NAMALWA (cell line): ENCODE measurements at regions not wholly inside any gene's neighbourhood (a gene's known extent, or its start where the extent isn't known, plus 50 kb on each side); places are given as distances from the start of the nearest gene placed in this dataset.

Source experiments
- DNase-seq: peaks from one replicate; pipeline ENCODE4 v3.0.0-alpha.2; 2015; ENCODE audit warnings: low spot score

DNA sequence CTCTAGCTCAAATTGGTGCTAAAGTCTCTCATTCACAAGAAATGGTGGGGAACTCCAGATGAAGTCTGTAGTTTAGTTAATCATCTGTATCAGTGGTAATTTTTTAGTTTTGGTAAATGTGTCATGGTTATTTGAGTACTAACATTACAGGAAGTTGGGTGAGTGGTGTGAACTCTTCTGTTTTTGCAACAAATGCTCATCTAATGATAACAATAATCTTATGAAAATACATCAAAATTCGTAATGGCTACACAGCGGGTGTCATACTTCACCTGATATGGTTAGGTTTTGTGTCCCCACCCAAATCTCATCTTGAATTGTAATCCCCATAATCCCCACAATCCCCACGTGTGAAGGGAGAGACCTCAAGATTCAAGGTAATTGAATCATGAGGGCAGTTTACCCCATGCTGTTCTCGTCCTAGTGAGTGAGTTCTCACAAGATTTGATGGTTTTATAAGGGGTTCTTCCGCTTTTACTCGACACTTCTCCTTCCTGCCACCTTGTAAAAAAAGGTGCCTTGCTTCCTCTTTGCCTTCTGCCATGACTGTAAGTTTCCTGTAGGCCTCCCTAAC, 209.3 kb upstream of the FOXN3 start:
- no peak for DNase-seq

DNA sequence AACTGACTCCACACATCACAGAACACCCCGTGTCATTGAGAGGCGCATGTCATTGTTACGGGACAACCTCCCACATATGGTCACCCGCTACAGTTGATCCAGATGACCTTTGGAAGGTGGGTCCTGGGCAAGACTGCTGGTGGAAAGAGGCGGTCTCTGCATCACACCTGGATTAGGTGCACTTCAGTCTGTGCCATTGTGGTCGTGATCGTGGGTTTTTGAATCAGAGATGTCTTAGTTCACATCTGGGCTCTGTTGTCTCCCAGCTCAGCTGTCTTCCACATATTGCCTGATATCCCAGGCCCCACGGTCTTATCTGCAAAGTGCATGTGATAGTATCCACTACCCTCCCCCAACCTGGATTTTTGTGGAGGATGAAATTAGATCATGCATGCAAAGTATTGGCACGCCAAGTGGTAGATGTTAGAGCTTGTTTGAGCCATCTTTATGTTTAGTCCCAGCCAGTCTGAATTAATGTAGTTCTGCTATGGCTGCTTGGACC, 208.7 kb upstream of the FOXN3 start:
- no peak for DNase-seq

DNA sequence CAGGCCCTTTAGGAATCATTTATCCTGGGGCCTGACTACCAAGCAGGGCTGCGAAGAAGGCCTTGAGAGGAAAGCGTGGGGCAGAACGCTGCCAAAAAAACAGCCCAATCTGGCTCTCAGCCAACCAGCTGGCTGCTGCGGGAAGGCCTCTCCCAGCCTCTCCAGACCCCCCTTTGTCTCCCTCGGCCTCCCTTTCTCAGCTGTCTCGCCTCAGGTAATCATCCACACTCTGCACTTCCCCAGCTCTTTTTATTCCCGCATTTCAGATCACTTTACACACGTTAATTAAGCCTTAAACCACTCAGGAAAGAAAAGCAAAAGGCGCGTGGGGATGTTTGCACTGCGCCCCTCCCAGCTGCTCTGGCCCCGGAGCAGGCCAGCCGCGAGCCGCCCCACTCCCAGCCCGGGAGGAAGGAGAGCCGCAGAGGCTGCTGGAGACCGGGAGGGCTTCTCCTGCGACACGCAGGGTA, 208.2 kb upstream of the FOXN3 start:
- DNase-seq: no peak

DNA sequence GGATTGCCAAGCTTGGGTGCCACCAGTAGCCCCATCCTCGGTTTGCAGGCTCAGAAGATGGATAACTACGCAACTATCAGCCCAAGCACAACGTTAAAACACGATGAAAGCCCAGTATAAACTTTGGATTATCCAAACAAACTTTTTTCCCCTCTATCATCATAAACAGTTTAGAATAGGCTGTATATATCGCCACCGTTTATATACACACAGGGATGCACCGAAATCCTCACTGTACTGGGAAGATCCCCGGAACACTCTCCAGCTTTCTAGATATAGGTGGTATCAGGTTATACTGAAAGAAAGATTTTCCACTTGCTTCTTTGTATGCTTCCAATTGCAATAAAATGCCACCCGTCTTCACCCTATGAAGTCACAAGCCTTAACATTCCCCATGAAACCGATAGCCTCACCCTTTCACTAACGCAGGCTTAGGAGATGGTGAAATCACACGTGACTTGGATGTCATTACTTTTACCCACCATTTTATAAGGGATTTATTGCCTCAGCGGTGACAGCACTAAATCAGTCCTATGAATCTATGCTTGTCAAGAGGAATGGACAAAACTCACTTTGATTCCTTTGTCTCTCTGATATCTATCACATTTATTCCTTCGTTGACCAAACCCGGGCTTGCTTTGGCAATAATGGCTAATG, 207.6 kb upstream of the FOXN3 start:
- DNase-seq: no peak

DNA sequence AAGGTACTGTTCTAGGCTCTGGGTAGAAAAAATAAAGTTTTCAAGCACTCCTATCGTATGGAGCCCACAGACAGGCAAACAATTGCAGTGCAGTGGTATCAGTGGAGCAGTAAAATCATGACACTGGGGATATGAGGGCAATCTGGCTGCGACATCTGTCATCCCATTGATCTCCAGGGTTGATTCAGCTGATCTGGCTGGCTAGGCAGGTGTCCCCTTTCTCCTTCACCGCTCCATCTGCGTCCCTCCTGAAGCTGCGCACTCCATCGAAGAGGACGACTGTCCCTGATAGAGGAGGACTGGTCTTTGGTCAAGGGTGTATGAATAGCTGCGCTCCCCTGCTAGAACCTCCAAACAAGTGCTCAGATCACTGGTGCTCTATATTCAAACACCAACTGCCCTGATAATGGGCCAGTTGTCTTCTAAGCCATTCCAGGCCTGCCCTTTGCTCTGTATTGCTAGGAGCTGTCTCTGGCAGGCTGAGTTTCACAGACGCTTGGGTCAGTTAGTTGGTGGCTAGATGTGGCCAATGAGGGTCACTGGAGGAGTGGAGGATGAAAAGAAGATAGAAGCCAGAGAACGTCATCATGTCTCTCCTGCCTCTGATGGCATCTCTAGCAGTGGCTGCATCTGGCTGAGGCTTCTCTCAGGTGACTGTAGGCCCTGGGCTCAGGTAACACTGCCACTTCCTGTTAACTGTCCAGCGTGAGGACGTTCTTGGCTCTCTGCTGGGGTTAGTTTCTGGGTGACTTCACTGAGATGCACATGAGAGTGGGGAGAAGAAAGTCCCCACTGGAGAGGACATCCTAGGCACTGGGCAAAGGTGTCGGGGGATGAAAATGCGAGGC, 205.0 kb upstream of the FOXN3 start:
- no peak for DNase-seq

DNA sequence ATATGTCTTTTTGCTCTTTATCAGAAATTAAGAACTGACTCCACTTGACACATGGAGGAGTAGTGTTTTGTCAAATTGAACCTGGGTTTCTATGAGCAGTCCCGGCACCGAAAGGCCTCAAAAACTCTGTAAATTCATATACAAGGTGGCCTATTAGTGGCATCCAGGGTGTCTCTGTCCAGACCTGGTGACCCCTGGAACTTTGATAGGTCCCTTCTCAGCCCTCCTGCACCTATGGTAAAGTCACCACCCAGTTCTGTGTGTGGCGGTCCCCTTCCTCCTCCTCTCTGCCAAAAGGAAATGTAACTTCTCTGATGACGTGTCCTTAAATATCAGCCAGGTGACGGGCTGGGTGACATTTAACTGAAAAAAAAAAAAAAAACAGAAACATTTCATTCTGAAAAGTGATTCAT, 204.0 kb upstream of the FOXN3 start:
- DNase-seq: no peak

DNA sequence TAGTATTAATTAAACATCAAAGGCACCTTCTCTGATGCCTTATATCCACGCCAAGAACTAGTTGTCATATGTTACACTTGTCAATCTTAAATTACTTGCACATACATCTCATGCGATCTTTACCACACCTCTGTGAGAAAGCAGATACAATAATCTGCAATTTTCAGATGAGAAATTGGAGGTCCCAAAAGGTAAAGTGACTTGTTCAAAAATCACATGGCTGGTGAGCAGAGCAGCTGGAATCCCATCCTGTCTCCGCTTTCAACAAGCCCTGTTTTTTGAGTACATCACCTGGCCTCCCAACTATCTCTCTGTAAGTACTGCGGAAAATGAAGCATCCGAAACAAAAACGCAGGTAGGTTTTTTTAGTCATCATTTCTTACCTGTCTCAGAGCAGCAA, 203.4 kb upstream of the FOXN3 start:
- no peak for DNase-seq

DNA sequence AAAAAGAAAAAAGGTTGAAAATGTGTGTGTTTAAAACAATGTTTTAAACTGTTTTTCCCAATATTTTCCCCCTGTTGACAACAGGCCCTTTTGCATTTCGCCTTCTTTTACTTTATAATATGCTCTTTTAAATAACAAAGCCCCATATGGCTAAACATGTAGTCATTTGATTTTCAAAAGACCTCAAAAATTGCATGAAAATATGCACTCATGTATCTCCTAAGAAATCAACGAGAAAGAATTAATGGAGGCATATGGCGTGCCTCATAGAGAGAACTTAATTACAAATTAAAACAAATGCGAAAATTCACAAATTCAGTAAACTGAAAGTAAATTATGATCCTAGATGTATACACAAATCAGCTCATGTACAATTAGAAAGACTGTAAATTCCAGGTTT, 202.6 kb upstream of the FOXN3 start:
- DNase-seq: no peak

DNA sequence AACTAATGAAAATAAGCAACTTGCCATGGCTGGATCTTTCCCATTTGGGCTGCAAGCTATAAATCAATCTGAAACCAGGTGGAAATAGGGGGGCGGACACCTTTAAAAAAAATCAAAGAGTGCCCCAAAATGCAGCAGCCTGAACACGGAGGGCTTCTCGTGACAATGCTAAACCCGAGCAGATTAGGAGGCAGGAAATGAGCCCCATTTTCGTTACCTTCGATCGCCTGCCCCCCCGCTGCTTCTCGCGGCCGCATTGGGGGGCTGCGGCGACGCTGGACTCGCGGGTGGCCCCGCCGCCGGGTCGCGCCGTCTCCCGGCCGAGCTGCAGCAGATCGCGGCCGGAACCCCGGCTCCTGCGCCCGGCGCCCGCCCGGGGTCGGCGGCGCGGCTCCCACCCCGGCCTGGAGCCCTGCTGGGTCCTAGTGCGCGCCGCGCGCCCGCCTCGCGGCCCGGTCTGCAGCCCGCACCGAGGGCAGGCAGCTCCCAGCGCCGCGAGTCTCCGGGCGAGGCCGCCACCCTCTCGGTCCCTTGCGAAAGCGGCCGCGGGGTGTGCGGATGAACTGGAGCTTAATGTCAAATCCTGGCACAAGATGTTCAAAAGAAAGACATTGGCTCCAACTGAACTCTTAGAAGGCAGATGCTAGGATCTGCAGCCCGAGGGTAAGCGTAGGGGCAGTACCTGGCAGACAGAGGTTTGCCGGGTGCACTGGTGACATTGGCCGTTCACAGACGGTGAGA, 201.9 kb upstream of the FOXN3 start:
- peak; percentile 50 for DNase-seq

DNA sequence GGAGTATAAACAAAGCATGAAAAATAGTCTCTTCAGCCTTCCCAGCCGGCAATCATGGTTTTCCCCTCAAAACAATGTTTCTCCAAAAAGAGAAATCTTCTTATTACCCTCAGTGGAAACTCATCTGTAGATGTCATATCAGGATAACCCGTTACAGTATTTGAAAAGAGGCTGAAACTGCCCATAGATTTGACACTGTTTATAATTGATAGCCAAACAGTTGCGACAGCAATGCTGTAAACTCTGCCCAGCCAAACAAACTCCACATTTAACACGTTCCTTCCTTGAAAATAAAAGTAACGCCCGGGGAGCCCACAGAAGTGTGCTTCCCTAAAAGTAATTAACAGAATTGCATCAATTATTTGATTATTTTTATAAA, 201.3 kb upstream of the FOXN3 start:
- peak; percentile 26 for DNase-seq

DNA sequence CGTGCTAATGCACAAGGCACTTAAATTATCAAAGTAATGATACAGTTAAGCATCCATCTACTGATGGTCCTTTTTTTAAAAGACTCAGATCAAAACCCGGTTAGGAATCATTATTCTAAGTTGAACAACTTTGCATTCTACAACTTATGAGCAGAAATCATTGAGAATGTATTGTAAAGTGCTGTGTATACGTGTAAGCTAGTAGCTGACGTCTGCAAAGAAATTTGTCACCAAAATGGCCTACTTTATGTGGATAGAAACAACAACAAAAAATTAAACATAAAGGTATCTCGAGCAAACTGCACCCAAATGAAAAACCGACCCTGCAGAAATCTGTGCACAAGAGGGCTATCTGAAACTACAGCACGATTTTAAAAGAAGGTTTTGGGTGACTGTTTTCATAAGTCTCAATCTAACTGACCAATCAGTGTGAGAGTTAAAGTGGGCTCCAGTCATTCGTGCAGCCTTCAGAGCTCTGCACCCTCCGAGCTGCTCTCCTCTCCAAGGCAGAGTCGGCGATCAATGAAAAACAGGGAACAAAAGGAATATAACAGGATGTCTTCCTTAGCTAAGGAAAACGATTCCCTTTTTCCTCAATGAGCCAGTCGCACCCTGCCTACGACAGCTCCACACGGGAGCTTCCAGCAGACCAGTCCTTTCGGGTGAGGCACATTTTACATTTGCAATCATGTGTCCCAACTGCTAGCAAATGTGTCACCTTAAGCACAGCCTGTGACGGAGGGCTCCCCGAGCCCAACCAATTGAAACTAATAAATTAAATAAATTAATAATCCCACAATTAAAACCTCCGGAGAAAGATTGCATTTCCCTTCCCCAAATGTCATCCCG, 200.7 kb upstream of the FOXN3 start:
- peak; percentile 25 for DNase-seq

DNA sequence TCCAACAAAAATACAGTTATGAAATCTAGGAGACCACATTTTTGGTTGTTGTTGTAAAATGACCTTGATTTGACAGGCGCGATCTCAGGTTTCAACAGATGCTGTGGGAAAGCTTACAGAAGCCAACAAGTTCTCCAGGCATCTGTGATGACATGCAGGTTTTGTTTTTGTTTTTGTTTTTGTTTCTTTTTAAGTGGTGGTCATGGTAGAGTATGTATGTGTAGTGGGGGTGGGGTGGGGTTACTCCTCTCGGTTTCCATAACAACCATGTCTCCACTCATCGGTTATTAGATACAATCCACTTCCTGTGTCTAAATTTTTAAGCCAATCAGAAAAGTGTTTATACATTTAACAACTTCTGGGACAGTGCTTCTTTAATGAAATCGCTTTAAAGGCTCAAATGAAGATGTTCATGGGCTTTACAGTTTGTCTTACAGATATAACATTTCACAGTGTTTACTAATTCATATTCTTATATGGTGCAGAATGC, 199.9 kb upstream of the FOXN3 start:
- peak; percentile 13 for DNase-seq

DNA sequence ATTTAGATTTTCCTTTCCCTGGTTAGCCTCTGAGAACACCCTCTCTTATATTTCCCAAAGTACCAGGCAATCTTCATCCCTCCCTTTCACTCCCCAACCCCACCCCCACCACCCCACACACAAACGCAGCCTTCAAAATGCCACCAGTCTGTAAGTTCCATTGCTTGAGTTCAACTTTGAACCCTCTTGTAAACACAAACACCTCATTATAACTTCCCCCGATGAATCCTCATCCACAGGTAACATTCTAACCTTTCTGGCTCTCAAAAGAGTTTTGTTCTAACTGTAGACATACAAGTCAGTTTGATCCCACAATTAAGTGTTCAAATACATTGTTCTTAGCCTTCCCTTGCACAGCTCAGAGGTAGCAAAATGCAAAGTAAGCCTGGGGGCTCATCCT, 199.4 kb upstream of the FOXN3 start:
- DNase-seq: no peak

DNA sequence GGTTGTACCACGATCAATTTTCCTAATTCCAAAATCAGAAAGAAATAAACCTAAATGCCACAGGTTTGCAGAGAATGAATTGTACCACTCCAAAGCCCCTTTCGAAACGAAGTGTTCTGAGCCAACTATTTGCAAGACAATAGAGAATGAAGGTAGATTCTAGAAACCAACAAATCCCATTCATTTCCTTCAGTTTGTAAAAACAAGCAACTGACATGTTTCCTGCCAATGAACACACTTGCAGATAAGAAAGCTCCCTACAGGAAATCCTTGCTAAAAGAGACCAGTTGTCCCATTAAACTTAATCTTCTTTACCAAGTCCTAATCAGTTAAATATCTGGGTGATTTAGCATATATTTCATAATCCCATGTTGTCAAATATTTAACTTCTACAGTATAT, 198.4 kb upstream of the FOXN3 start:
- no peak for DNase-seq

DNA sequence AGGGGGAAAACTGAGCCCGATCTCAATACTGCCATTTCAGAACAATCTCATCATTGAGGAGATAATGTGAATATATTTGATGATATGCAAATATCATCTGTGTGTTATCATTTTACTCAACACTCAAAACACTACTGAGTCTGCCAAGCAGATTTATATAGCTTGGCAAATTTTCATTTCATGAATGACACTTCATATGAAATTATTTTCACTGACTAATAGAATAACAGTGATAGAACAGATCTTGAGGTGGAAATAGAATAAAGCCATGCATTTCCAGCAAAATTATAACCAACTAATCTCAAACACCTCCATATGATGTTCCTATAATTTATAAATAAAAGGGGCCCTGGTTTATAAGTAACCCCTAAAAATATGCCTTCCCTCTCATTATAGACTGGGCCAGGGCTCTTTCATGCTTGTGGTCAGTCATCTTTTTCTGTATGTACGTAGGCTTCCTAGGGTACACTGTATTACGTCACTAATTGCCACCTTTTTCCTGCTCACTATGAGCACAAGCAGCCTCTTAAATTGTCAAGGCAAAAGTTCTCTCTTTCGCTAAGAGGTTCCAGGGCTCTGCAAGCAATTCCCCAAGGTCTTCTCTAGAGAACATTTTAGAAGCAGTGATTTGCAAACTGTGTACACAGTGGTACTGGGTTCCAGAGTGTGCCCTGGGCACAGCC, 197.1 kb upstream of the FOXN3 start:
- no peak for DNase-seq

DNA sequence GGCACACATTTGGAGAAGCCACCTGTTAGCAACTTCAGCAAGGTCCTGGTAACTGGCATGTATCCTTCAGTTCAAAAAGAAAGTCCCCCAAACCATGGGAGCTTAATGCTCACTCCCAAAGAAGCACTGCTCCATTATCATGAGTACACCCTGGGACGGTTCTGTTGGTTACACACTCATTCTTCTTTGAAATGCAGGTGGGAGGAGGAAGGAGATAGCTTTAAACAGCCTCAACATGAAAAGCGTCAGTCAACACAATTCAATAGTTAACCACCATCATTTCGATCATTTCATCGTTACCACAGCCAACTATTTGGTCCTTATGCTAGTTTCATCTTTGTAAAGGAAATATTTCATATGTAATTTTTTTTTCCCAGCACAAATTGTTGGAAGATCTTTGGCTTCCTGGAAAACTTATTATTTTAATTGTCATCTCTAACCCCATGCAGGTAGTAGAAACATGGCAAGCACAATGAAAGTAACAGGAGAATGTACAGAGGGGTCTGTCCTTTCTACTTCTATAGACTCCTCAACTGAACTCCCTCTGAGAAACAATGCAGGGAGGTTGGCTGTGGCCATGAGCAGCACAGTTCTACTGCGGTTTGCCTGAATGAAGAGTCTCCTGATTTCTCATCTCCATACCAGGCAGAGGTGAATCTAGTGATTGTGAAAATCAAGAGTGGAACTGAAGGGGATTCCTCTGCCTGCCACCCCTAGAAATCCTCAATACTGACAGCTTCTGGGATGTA, 196.4 kb upstream of the FOXN3 start:
- DNase-seq: no peak

DNA sequence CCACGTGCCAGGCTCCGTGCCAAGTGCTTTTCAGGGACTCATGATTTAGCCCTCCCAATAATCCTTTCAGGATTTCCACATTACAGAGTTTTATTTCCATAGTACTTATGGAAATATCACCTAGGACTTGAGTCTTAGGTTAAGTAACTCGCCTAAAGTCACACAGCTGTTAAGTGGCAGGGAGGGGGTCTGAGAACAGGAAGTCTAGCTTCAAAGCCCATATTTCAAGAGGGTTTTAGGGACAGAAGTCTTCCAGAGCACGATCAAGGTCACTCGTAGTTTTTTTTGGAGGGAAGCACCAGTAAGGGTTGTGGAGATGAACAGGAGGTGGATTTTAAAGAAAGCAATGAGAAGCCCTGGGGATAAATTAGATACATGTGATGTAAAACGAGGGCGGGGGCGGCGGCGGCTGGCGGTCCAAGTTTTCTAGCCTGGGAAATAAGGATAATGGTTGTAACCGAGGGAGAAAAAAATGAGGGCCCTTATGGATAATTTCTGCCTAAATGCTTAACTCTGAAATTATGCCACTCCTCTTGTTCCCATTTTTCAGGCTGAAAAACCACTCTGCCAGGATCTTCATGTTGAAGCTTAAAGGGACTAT, 192.6 kb upstream of the FOXN3 start:
- no peak for DNase-seq

DNA sequence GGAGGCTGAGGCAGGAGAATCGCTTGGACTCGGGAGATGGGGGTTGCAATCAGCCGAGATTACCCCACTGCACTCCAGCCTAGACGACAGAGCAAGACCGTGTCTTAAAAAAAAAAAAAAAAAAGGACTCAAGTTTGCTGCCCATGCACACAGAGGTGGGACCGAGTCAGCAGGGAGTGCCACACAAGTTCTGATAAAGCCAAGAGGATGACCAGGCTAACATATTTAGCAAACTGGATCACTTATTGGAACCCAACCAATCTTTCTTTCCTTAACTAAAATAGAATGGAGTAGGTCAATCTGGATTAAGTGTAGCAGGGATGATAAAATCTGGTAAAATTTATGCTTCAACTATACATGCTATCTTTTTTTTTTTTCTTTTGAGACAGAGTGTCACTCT, 190.4 kb upstream of the FOXN3 start:
- DNase-seq: no peak

DNA sequence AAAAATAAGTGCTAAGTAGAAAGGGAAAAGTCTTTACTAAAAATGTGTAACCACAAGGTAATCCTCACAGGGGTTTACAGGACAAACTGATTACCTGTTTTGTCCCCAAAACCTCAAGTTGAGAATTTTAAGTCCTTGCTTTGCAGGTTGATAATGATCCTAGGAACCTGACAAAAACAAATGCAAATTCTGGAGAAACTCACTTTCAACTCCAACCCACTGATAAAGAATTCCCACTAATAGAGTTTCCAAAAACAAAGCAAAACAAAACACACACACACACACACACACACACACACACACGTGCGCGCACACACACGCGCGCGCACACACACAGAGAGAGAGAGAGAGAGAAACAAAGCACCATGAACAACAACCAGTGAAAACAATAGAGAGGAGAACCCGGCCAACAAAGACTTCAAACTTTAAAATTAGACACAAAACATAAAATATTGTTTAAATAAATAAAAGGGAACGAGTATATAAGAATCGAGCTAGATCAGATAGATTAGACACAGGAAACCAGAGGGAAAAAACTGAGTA, 187.0 kb upstream of the FOXN3 start:
- no peak for DNase-seq
